Sigmoid colon (tissue), 6 donors: ENCODE measurements at regions not wholly inside any gene's neighbourhood (a gene's known extent, or its start where the extent isn't known, plus 50 kb on each side); places are given as distances from the start of the nearest gene placed in this dataset.

ENCODE experiments used
- DNase-seq: peaks from one replicate; pipeline ENCODE4 v3.0.0-alpha.2; 2019
- H3K27ac ChIP-seq, 4 donors: fragments of 200-600 bp; sonication (generic); one replicate each; pipeline ENCODE4 v1.5.1; 2016 to 2019; ENCODE audit warnings: mild to moderate bottlenecking in 1 of 4
- H3K27me3 ChIP-seq, 3 donors: fragments of 200-600 bp; sonication (generic); one replicate each; pipeline ENCODE4 v1.5.1; 2019; ENCODE audit warnings: mild to moderate bottlenecking in 1 of 3
- H3K36me3 ChIP-seq, 4 donors: fragments of 200-600 bp; sonication (generic); one replicate each; pipeline ENCODE4 v1.5.1; 2016 to 2019
- H3K4me1 ChIP-seq, 4 donors: fragments of 200-600 bp; sonication (generic); one replicate each; pipeline ENCODE4 v1.5.1; 2017 to 2019
- H3K4me3 ChIP-seq, 4 donors: fragments of 200-600 bp; sonication (generic); one replicate each; pipeline ENCODE4 v1.5.1; 2017 to 2019; ENCODE audit warnings: mild to moderate bottlenecking in 2 of 4, moderate library complexity in 1 of 4
- H3K9me3 ChIP-seq, 4 donors: fragments of 200-600 bp in 3 of 4; sonication (generic) in 3 of 4; one replicate each; pipeline versions ENCODE4 v1.5.1 to v1.6.1; 2013 to 2019
- EP300 ChIP-seq, 4 donors: sonication (generic); formaldehyde crosslinking; IDR thresholded peaks; one replicate each; pipeline ENCODE4 v1.6.1; 2017; ENCODE audit warnings: antibody characterized with exemption in 4 of 4
- POLR2A ChIP-seq, 2 donors: fragments of 450-650 bp; IDR thresholded peaks; one replicate each; pipeline ENCODE4 v1.6.1; 2016; ENCODE audit warnings: antibody characterized with exemption in 2 of 2, mild to moderate bottlenecking in 2 of 2, moderate library complexity in 2 of 2
- POLR2AphosphoS5 ChIP-seq, 4 donors: sonication (generic); formaldehyde crosslinking; IDR thresholded peaks; one replicate each; pipeline ENCODE4 v1.6.1; 2017; ENCODE audit warnings: antibody characterized with exemption in 4 of 4
- WGBS, 2 donors: extraction: QIAGEN DNeasy Blood & Tissue Kit; methylation state at CpG; one replicate each; pipeline ENCODE4 v1.1.7; 2013; 5-methylcytosine and 5-hydroxymethylcytosine counted together
- intact Hi-C: fragments of 100-400 bp; cut with DNase I; formaldehyde crosslinking; loops from one replicate; pipeline ENCODE4 v1.15.1; 2023
- TF ChIP-seq, protein P1 (sequence below), 4 experiments: fragments of 450-650 bp in 3 of 4; fragments of 200-600 bp in 1 of 4; IDR thresholded peaks; one replicate each; pipeline ENCODE4 v1.5.1; 2016 to 2019; ENCODE audit warnings: antibody characterized with exemption in 4 of 4, mild to moderate bottlenecking in 3 of 4, moderate library complexity in 2 of 4
- donor health status: healthy with polysubstance abuse.
- donor health status: healthy.

- TF ChIP-seq, protein P1, sequence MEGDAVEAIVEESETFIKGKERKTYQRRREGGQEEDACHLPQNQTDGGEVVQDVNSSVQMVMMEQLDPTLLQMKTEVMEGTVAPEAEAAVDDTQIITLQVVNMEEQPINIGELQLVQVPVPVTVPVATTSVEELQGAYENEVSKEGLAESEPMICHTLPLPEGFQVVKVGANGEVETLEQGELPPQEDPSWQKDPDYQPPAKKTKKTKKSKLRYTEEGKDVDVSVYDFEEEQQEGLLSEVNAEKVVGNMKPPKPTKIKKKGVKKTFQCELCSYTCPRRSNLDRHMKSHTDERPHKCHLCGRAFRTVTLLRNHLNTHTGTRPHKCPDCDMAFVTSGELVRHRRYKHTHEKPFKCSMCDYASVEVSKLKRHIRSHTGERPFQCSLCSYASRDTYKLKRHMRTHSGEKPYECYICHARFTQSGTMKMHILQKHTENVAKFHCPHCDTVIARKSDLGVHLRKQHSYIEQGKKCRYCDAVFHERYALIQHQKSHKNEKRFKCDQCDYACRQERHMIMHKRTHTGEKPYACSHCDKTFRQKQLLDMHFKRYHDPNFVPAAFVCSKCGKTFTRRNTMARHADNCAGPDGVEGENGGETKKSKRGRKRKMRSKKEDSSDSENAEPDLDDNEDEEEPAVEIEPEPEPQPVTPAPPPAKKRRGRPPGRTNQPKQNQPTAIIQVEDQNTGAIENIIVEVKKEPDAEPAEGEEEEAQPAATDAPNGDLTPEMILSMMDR (IDR thresholded peaks at IDR 0.05) = no peak
- no peak for TF ChIP-seq EP300 (IDR thresholded peaks at IDR 0.05)
- TF ChIP-seq POLR2AphosphoS5 (IDR thresholded peaks at IDR 0.05) = no peak
- TF ChIP-seq POLR2A (IDR thresholded peaks at IDR 0.05) = no peak
- Histone ChIP-seq H3K4me1 (peaks cover 0 to 8% (median 4%) of the 10 kb centered on the region in 4 donors), H3K4me3 (no peak overlapping the region), H3K36me3 (no peaks in the 10 kb centered on the region), H3K27me3 (no peaks in the 10 kb centered on the region), H3K9me3 (no peaks in the 10 kb centered on the region), H3K27ac (no peak overlapping the region)
- no peak for DNase-seq
- WGBS, 2 donors = 55 to 70% methylated on average over 8 of the region's 8 CpGs
- intact Hi-C loops = no loop called here
Measured at GRCh38 chr6:112464901-112465665, 118.0 kb downstream of the RFPL4B start.

DNA sequence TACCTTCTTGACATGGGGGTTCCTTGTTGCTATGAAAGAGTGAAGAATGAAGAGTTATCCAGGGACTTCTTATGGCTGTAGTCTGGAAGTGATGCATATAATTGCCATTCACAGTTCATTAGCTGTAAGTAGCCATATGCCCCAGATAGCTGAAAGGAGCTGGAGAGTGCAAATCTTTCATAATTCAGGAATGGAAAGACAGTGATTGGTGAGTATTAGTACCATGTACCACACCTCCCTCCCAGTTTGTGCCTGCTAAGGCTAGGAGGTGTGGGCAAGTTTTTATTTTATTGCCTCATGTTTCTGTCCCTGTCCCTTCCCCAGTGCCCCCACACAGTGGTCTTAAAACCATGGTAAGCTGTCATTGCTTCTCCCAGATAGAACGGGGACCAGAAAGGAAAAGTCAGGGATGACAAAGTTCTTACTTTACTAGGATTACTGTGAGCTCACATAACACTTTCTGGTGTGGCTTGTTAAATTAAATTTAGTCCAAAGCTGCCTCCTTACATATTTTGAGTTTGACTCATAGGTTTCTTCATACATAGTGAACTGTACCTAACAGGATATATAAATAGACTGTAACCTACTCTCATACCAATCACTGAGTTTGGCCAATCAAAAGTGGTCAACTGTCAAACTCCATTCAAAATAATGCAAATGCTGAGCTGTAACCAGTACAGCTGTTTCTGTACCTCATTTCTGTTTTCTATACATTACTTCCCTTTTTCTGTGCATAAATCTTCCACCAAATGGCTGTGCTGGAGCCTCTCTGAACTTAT, 119.4 kb downstream of the RFPL4B start:
- Histone ChIP-seq H3K36me3 (no peaks in the 10 kb centered on the region), H3K4me1 (peaks cover 0 to 8% (median 4%) of the 10 kb centered on the region in 4 donors), H3K27me3 (no peaks in the 10 kb centered on the region), H3K27ac (no peak overlapping the region), H3K4me3 (no peak overlapping the region), H3K9me3 (no peaks in the 10 kb centered on the region)
- intact Hi-C loops = no loop called here
- DNase-seq = no peak
- no peak for TF ChIP-seq POLR2A (IDR thresholded peaks at IDR 0.05)
- no peak for TF ChIP-seq POLR2AphosphoS5 (IDR thresholded peaks at IDR 0.05)
- TF ChIP-seq EP300 (IDR thresholded peaks at IDR 0.05) = no peak
- TF ChIP-seq, protein P1 (IDR thresholded peaks at IDR 0.05) = no peak
- WGBS, 2 donors = 69 to 71% methylated on average over 1 of the region's 1 CpG

DNA sequence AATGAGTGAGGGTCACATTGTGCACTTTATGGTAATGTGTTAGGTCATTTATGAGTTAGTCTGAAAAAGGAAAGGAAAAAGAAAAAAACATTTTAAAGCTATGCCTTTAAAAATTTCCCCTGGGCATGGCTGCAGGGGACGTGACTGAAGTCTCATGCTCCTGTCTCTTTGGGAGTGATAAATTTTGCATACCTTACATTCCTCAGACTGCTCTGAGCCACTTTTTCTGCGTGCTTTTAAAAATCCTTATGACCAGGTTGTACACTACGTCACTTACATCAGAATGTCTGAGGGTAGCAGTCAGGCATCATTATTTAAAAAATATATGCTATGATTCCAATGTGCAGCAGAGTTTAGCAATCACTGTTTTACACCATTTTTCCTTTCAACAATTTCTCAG, 121.2 kb downstream of the RFPL4B start:
- no peaks in the 10 kb centered on the region for H3K27me3 ChIP-seq
- peaks cover 0 to 8% (median 4%) of the 10 kb centered on the region in 4 donors for H3K4me1 ChIP-seq
- H3K36me3 ChIP-seq = no peaks in the 10 kb centered on the region
- no peak for DNase-seq
- no peaks in the 10 kb centered on the region for H3K9me3 ChIP-seq
- WGBS, 2 donors = 40 to 68% methylated on average over 3 of the region's 3 CpGs
- intact Hi-C loops = no loop called here
- TF ChIP-seq, protein P1 (IDR thresholded peaks at IDR 0.05) = no peak
- TF ChIP-seq POLR2A (IDR thresholded peaks at IDR 0.05) = no peak
- TF ChIP-seq POLR2AphosphoS5 (IDR thresholded peaks at IDR 0.05) = no peak
- no peak for TF ChIP-seq EP300 (IDR thresholded peaks at IDR 0.05)
- no peak overlapping the region for H3K4me3 ChIP-seq
- H3K27ac ChIP-seq = no peak overlapping the region

GRCh38 chr6:112469306-112469705, 122.2 kb downstream of the RFPL4B start:
- no peak for TF ChIP-seq EP300 (IDR thresholded peaks at IDR 0.05)
- TF ChIP-seq POLR2A (IDR thresholded peaks at IDR 0.05) = no peak
- TF ChIP-seq POLR2AphosphoS5 (IDR thresholded peaks at IDR 0.05) = no peak
- TF ChIP-seq, protein P1 (IDR thresholded peaks at IDR 0.05) = no peak
- Histone ChIP-seq H3K4me3 (no peak overlapping the region), H3K4me1 (peaks cover 0 to 8% (median 4%) of the 10 kb centered on the region in 4 donors), H3K27ac (no peak overlapping the region), H3K9me3 (no peaks in the 10 kb centered on the region), H3K36me3 (no peaks in the 10 kb centered on the region), H3K27me3 (no peaks in the 10 kb centered on the region)
- no peak for DNase-seq
- WGBS, 2 donors = 83 to 90% methylated on average over 2 of the region's 2 CpGs
- intact Hi-C loops = no loop called here
